ENCODE measurements at regions not wholly inside any gene's neighbourhood (a gene's known extent, or its start where the extent isn't known, plus 50 kb on each side); places are given as distances from the start of the nearest gene placed in this dataset.

- no peak for DNase-seq (ENCODE audit: low read depth in 2 of 2)
Observed at GRCh38 chr22:27441706-27442475, 359.7 kb downstream of the MN1 start.

GRCh38 chr22:27443306-27443705 lies 358.2 kb downstream of the MN1 start:
- DNase-seq (ENCODE audit: low read depth in 2 of 2): no peak

- DNase-seq (ENCODE audit: low read depth in 2 of 2): no peak
Observed at GRCh38 chr22:27445881-27446280, 355.7 kb downstream of the MN1 start.

- no peak for DNase-seq (ENCODE audit: low read depth in 2 of 2)
Observed at GRCh38 chr22:27447289-27447688, 354.3 kb downstream of the MN1 start.

- no peak for DNase-seq (ENCODE audit: low read depth in 2 of 2)
Observed at GRCh38 chr22:27450448-27450847, 351.1 kb downstream of the MN1 start.

GRCh38 chr22:27452245-27452644 lies 349.3 kb downstream of the MN1 start:
- DNase-seq (ENCODE audit: low read depth in 2 of 2): no peak

- DNase-seq (ENCODE audit: low read depth in 2 of 2): no peak
Observed at GRCh38 chr22:27452922-27453321, 348.6 kb downstream of the MN1 start.

- DNase-seq (ENCODE audit: low read depth in 2 of 2): no peak
Observed at GRCh38 chr22:27453725-27454124, 347.8 kb downstream of the MN1 start.

- DNase-seq (ENCODE audit: low read depth in 2 of 2): no peak
Observed at GRCh38 chr22:27454807-27455450, 346.6 kb downstream of the MN1 start.

- no peak for DNase-seq (ENCODE audit: low read depth in 2 of 2)
Observed at GRCh38 chr22:27455526-27455925, 346.0 kb downstream of the MN1 start.

GRCh38 chr22:27456696-27457503 lies 344.7 kb downstream of the MN1 start:
- DNase-seq (ENCODE audit: low read depth in 2 of 2): no peak

- no peak for DNase-seq (ENCODE audit: low read depth in 2 of 2)
Observed at GRCh38 chr22:27459999-27460398, 341.6 kb downstream of the MN1 start.

- DNase-seq (ENCODE audit: low read depth in 2 of 2): no peak
Observed at GRCh38 chr22:27460591-27461347, 340.8 kb downstream of the MN1 start.

- DNase-seq (ENCODE audit: low read depth in 2 of 2): no peak
Observed at GRCh38 chr22:27461470-27461869, 340.1 kb downstream of the MN1 start.

GRCh38 chr22:27462190-27462589 lies 339.4 kb downstream of the MN1 start:
- no peak for DNase-seq (ENCODE audit: low read depth in 2 of 2)

GRCh38 chr22:27463121-27463660 lies 338.4 kb downstream of the MN1 start:
- no peak for DNase-seq (ENCODE audit: low read depth in 2 of 2)

GRCh38 chr22:27466229-27466628 lies 335.3 kb downstream of the MN1 start:
- DNase-seq (ENCODE audit: low read depth in 2 of 2): no peak

GRCh38 chr22:27466778-27467438 lies 334.6 kb downstream of the MN1 start:
- DNase-seq (ENCODE audit: low read depth in 2 of 2): no peak

GRCh38 chr22:27467711-27468110 lies 333.8 kb downstream of the MN1 start:
- no peak for DNase-seq (ENCODE audit: low read depth in 2 of 2)

GRCh38 chr22:27468712-27469111 lies 332.8 kb downstream of the MN1 start:
- DNase-seq (ENCODE audit: low read depth in 2 of 2): no peak

- no peak for DNase-seq (ENCODE audit: low read depth in 2 of 2)
Observed at GRCh38 chr22:27470169-27470772, 331.3 kb downstream of the MN1 start.
